ENCODE measurements at regions not wholly inside any gene's neighbourhood (a gene's known extent, or its start where the extent isn't known, plus 50 kb on each side); places are given as distances from the start of the nearest gene placed in this dataset.
"Not testable (repeated sequence)": the region's sequence is repeated elsewhere in the genome, so short reads cannot be mapped to it uniquely, and the experiment has no call there.

GRCh38 chr1:146411923-146412322 lies 183.1 kb upstream of the NOTCH2NLA start:
- not testable (repeated sequence) for DNase-seq (ENCODE audit: low read depth)

GRCh38 chr1:146409817-146410441 lies 181.1 kb upstream of the NOTCH2NLA start:
- DNase-seq (ENCODE audit: low read depth) = peak; percentile 87

- peak; percentile 42 for DNase-seq (ENCODE audit: low read depth)
Measured at GRCh38 chr1:146409116-146409801, 180.4 kb upstream of the NOTCH2NLA start.

GRCh38 chr1:146401281-146401825 lies 172.5 kb upstream of the NOTCH2NLA start:
- peak; percentile 7 for DNase-seq (ENCODE audit: low read depth)

GRCh38 chr1:146400173-146401121 lies 171.6 kb upstream of the NOTCH2NLA start:
- DNase-seq (ENCODE audit: low read depth) = not testable (repeated sequence)

GRCh38 chr1:146399225-146399624 lies 170.4 kb upstream of the NOTCH2NLA start:
- not testable (repeated sequence) for DNase-seq (ENCODE audit: low read depth)

GRCh38 chr1:146396801-146397200 lies 168.0 kb upstream of the NOTCH2NLA start:
- not testable (repeated sequence) for DNase-seq (ENCODE audit: low read depth)

- DNase-seq (ENCODE audit: low read depth) = not testable (repeated sequence)
Measured at GRCh38 chr1:146396242-146396641, 167.4 kb upstream of the NOTCH2NLA start.

GRCh38 chr1:146393796-146394195 lies 165.0 kb upstream of the NOTCH2NLA start:
- not testable (repeated sequence) for DNase-seq (ENCODE audit: low read depth)

- not testable (repeated sequence) for DNase-seq (ENCODE audit: low read depth)
Measured at GRCh38 chr1:146393154-146393553, 164.3 kb upstream of the NOTCH2NLA start.

- DNase-seq (ENCODE audit: low read depth) = not testable (repeated sequence)
Measured at GRCh38 chr1:146389178-146389577, 160.4 kb upstream of the NOTCH2NLA start.

GRCh38 chr1:146387750-146388469 lies 159.1 kb upstream of the NOTCH2NLA start:
- DNase-seq (ENCODE audit: low read depth) = peak; percentile 0

GRCh38 chr1:146386851-146387749 lies 158.3 kb upstream of the NOTCH2NLA start:
- peak; percentile 90 for DNase-seq (ENCODE audit: low read depth)

- DNase-seq (ENCODE audit: low read depth) = not testable (repeated sequence)
Measured at GRCh38 chr1:146381196-146381595, 152.4 kb upstream of the NOTCH2NLA start.

GRCh38 chr1:146376708-146377496 lies 148.1 kb upstream of the NOTCH2NLA start:
- peak; percentile 98 for DNase-seq (ENCODE audit: low read depth)

- peak; percentile 78 for DNase-seq (ENCODE audit: low read depth)
Measured at GRCh38 chr1:146376309-146376707, 147.5 kb upstream of the NOTCH2NLA start.

GRCh38 chr1:146375108-146375507 lies 146.3 kb upstream of the NOTCH2NLA start:
- DNase-seq (ENCODE audit: low read depth) = not testable (repeated sequence)

GRCh38 chr1:146369940-146370339 lies 141.1 kb upstream of the NOTCH2NLA start:
- peak; percentile 86 for DNase-seq (ENCODE audit: low read depth)

- not testable (repeated sequence) for DNase-seq (ENCODE audit: low read depth)
Measured at GRCh38 chr1:146355373-146355772, 126.6 kb upstream of the NOTCH2NLA start.

Measured in iris pigment epithelial cell (primary cell).